ENCODE measurements at regions not wholly inside any gene's neighbourhood (a gene's known extent, or its start where the extent isn't known, plus 50 kb on each side); places are given as distances from the start of the nearest gene placed in this dataset.

DNA sequence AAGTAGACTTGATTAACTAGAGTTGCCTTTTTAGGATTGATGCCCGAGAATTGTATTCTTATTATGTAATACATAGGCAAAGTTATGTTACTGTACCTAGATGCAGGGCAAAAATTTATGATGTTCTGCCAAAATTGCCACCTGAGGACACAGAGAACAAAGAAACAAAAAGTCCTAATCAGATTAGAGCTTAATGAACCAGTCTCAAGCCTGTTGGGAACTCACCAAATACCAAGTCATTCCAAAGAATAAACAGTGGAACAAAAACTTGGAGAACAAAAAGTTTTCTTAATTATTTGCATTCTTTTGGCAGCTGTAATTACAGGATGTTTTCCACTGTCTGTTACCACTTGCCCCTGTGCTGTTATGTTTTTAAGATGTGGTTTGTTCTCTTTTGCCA lies 154.7 kb upstream of the SGK1 start:
- Histone ChIP-seq H4K8ac (ENCODE audit: extremely low read depth, insufficient read depth, low read length) (no peak overlapping the region), H3K18ac (ENCODE audit: extremely low read depth, low read length) (no peak overlapping the region), H3K4ac (replicated peaks; ENCODE audit: insufficient read length, low read depth, low read length) (no peak overlapping the region), H3K4me1 (replicated peaks in 1 of 4; ENCODE audit: control insufficient read depth in 3 of 4, insufficient read depth in 4 of 4, low read length in 3 of 4) (no peaks in the 10 kb centered on the region), H3K27me3 (replicated peaks in 1 of 4; ENCODE audit: control insufficient read depth in 3 of 4, extremely low read depth in 1 of 4, insufficient read depth in 3 of 4, low read length in 3 of 4) (peaks cover 0 to 1% (median 0%) of the 10 kb centered on the region in 4 experiments; a peak in 1 of 7 replicates), H2BK20ac (ENCODE audit: low read length) (no peak overlapping the region), H3K4me3 (ENCODE audit: extremely low read depth in 1 of 4, insufficient read depth in 2 of 4, low read depth in 3 of 4, low read length in 4 of 4) (no peak overlapping the region), H2BK120ac (replicated peaks; ENCODE audit: low read depth, low read length) (no peak overlapping the region), H2BK15ac (ENCODE audit: low read length) (no peak overlapping the region), H2BK12ac (ENCODE audit: low read depth, low read length) (no peak overlapping the region), H3K79me1 (ENCODE audit: low read depth, low read length) (no peaks in the 10 kb centered on the region), H4K20me1 (replicated peaks in 1 of 2; ENCODE audit: control insufficient read depth in 1 of 2, insufficient read depth in 2 of 2, low read length in 2 of 2) (no peaks in the 10 kb centered on the region), H4K91ac (replicated peaks; ENCODE audit: insufficient read length, low read length) (no peak overlapping the region), H3K56ac (replicated peaks; ENCODE audit: insufficient read length, low read depth, low read length) (no peak overlapping the region), H2AK5ac (ENCODE audit: low read depth, low read length) (no peak overlapping the region), H3K14ac (ENCODE audit: insufficient read length) (no peak overlapping the region), H2AFZ (ENCODE audit: low read length) (no peak overlapping the region), H2BK5ac (ENCODE audit: low read depth, low read length) (no peak overlapping the region), H3K36me3 (ENCODE audit: control insufficient read depth in 2 of 4, insufficient read depth in 4 of 4, low read length in 3 of 4) (no peaks in the 10 kb centered on the region), H3K4me2 (ENCODE audit: insufficient read depth in 1 of 2, low read depth in 2 of 2, low read length in 2 of 2) (no peak overlapping the region), H3K23me2 (ENCODE audit: low read depth, low read length) (no peaks in the 10 kb centered on the region; the same call in 1 of the 2 replicates), H3K27ac (ENCODE audit: low read depth, low read length) (no peak overlapping the region), H3K79me2 (ENCODE audit: control insufficient read depth in 1 of 2, insufficient read depth in 2 of 2, low read length in 2 of 2) (no peaks in the 10 kb centered on the region), H3K23ac (ENCODE audit: insufficient read length) (no peak overlapping the region), H4K5ac (ENCODE audit: insufficient read length, low read depth, low read length) (no peak overlapping the region), H3K9ac (replicated peaks in 1 of 4; ENCODE audit: extremely low read depth in 1 of 4, low read depth in 3 of 4, low read length in 3 of 4) (no peak overlapping the region), H3K9me3 (ENCODE audit: insufficient read depth in 2 of 2, low read depth in 1 of 2, low read length in 1 of 2) (no peaks in the 10 kb centered on the region)
- POLR2A ChIA-PET (ENCODE audit: partially characterized antibody), result no interaction called here
- CTCF ChIA-PET (ENCODE audit: partially characterized antibody), result no interaction called here
- FAIRE-seq (no peak), DNase-seq (ENCODE audit: low read depth in 1 of 2, low spot score in 2 of 2) (no peak)
- whole genome bisulfite sequencing, 2 experiments (ENCODE audit: extremely low coverage in 1 of 2, insufficient coverage in 1 of 2, insufficient read length in 1 of 2, insufficient replicate concordance in 2 of 2, low coverage in 1 of 2, low lambda C conversion rate in 2 of 2, missing lambda C conversion rate in 1 of 2), result 90% methylated on average over 1 of the region's 1 CpG; no CpG with 5 or more reads in 1 of the 2 experiments
- TF ChIP-seq RBBP5 (IDR thresholded peaks at IDR 0.05; ENCODE audit: borderline replicate concordance, low read depth, low read length) (no peak), GABPA (IDR thresholded peaks at IDR 0.05; ENCODE audit: borderline replicate concordance, insufficient read depth, low read length) (no peak)
